H1 (cell line): ENCODE measurements at regions not wholly inside any gene's neighbourhood (a gene's known extent, or its start where the extent isn't known, plus 50 kb on each side); places are given as distances from the start of the nearest gene placed in this dataset.

ENCODE experiments used
- BRCA1 ChIP-seq: IDR thresholded peaks from 2 replicates; pipeline ENCODE4 v1.6.1; 2012; ENCODE audit warnings: low read depth, low read length, improper control_type of control experiment
- CTCF ChIP-seq, 3 experiments: IDR thresholded peaks; 1 replicate in 2 of 3; 2 replicates in 1 of 3; pipeline versions ENCODE4 v1.5.1 to v1.6.1; 2011; ENCODE audit warnings: low read length in 3 of 3, mild to moderate bottlenecking in 3 of 3, inconsistent platforms in 2 of 3, low read depth in 1 of 3, moderate library complexity in 1 of 3; ENCODE audit not compliant: insufficient read depth in 1 of 3; ENCODE audit errors: control extremely low read depth in 1 of 3
- POLR2A ChIP-seq, 2 experiments: IDR thresholded peaks; 1 replicate in 1 of 2; 2 replicates in 1 of 2; pipeline ENCODE4 v1.6.1; 2011; ENCODE audit warnings: low read depth in 2 of 2, low read length in 2 of 2, mild to moderate bottlenecking in 2 of 2; ENCODE audit errors: control extremely low read depth in 1 of 2
- POLR2AphosphoS5 ChIP-seq: IDR thresholded peaks from 2 replicates; pipeline ENCODE4 v1.6.1; 2011; ENCODE audit warnings: low read depth, low read length
- RNF2 ChIP-seq: fragments of 200-900, 300-1000 bp; sonication (generic); IDR thresholded peaks from 2 replicates; pipeline ENCODE4 v1.7.1; 2016; ENCODE audit warnings: borderline replicate concordance, low read depth, mild to moderate bottlenecking, antibody characterized with exemption, low read length; ENCODE audit not compliant: poor library complexity, severe bottlenecking; ENCODE audit errors: missing control alignments
- TAF1 ChIP-seq: IDR thresholded peaks from 2 replicates; pipeline ENCODE4 v1.6.1; 2011; ENCODE audit warnings: mild to moderate bottlenecking, low read depth, low read length

GRCh38 chr10:65788271-65788670 is 1137.6 kb upstream of the LRRTM3 start:
- TF ChIP-seq BRCA1: no peak
- no peak for TF ChIP-seq POLR2AphosphoS5
- no peak for TF ChIP-seq POLR2A (IDR thresholded peaks at IDR 0.05; ENCODE audit: control extremely low read depth in 1 of 2, low read depth in 2 of 2, low read length in 2 of 2)
- TF ChIP-seq TAF1: no peak
- TF ChIP-seq CTCF (IDR thresholded peaks at IDR 0.05; ENCODE audit: control extremely low read depth in 1 of 3, insufficient read depth in 1 of 3, low read depth in 1 of 3, low read length in 3 of 3): no peak
- no peak for TF ChIP-seq RNF2
